NCI-H526 treated with DMSO at 0.1 percent for 48 hours (cell line): ENCODE measurements at regions not wholly inside any gene's neighbourhood (a gene's known extent, or its start where the extent isn't known, plus 50 kb on each side); places are given as distances from the start of the nearest gene placed in this dataset.

Experiments used
- DNase-seq: peaks from one replicate; lab custom pipeline; 2025; lab: John Stamatoyannopoulos, UW

DNA sequence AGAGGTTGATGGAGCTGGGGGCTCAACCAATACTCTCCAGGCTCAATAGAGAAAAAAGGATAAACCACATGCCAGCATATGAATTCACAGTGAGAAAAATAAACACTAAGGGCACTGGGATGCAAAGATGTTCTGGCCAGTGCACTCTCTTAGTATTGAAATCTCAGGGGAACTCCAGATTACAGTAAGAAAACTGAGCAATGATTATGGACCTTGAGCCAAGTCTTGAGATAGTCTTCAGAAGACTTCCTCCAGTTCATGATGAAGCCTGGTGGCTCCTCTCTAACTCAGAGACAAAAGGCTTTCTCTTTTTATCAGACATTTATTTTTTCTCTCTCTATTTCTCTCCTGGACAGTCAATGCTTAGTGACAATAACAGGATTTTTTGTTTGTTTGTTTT lies 139.8 kb upstream of the SPEF2 start:
- DNase-seq = no peak

DNA sequence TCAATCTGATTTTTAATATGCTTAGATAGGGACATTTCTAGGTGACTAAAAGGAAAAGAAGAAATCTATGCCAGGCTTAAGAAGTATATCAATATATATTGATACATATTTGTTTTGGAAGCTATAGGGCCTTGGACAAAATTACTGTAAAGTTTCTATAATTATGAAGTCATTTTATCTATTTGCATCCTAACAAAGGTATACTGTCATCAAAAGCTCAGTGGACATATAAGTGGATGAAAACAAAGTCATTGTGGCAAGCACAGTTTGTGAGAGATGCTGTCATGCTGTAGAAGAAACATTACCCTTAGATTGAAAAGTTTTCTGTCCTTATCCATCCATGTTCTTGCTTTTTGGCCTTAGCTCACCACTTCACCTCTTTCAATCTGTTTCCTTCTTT lies 140.3 kb upstream of the SPEF2 start:
- DNase-seq = no peak

DNA sequence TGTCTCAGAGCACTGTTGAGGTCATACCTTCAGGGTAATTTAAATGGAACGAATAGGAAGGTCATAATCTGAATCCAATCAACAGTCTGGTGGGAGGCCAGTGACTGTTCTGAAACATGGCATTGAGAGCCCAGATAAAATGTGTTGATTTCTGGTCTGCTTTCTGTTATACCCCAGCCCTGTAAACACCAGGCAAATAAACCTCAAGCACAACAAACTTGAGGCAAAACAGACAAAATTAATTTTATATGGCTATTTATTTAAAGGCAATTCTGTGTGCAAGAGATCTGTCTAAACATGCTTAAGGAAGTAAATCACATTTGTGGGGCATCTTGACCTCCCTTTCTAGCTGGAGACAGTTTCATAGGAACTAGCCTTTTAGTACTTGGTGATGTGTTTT lies 140.9 kb upstream of the SPEF2 start:
- DNase-seq = no peak

DNA sequence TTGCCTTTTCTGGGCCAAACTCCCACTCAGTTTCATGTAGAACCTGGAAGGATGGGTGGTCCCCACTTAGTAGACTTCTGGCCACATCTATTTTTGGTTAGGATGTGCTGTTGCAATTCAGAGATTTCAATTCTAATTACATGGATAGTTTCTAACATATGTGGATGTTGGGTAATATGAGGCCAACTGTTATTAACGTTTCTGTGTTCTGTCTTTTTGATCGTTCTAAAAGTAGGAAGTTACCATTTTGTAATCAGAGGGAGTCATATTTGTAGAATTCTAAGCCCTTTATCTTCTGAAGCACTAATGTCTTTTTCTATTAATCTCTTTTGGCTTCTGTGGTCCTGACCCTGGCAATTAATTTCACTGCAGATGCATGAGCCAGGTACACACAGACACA lies 141.6 kb upstream of the SPEF2 start:
- no peak for DNase-seq

DNA sequence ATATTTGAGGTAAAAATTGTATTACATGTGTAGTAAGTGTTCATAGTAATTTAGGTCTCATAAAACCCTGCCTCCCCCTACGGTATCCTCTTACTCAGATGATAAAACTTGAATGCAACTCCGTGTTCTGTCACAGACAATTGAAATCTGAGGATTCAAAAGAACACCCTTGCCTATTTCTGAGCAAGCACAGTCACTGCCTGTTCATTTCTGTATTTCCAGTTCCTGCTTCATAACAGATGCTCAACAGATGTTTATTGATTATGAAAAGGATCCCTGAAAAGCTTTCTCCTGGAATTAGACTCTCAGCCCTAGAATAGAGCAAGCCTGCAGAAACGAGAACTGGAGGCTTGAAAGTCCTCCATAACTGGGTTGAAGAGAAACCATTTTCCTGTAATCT lies 144.1 kb upstream of the SPEF2 start:
- DNase-seq = no peak

DNA sequence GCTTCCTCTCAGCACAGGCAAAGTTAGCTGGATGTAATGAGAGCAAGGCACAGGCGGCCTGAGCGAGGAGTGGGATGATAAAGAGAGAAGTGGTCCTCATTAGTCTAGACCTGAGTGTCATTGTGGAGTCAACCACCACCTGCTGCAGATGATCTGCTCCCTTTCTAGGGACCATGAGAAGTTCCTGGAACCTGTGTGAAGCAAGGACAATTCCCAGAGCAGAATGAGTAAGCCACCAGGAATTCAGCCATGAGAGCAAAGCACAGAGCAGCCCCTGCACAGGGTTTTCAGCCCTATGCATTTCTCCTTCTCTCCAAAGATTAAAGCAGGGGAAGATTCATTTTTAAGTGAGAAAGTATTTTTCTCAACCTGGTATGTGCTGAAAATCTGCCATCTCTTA lies 146.8 kb upstream of the SPEF2 start:
- DNase-seq = no peak

DNA sequence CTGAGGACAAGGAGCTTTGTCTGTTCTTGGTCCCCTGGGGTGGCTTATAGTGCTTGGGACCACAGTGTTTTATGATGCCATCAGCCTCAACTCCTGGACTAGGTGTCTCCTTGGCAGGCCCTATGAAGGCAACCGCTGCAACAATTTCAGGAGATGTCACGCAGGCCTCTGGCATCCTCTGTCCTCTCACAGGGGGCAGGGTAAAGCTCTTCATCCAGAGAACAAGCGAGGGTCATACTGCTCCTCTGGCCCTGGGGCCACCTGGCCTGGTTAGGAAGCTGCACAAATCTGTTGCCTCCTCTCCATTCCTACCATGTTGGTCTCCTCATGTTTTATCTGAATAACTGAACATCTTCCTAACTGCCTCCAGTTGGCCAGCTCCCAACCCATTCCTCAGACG lies 148.9 kb upstream of the SPEF2 start:
- no peak for DNase-seq

DNA sequence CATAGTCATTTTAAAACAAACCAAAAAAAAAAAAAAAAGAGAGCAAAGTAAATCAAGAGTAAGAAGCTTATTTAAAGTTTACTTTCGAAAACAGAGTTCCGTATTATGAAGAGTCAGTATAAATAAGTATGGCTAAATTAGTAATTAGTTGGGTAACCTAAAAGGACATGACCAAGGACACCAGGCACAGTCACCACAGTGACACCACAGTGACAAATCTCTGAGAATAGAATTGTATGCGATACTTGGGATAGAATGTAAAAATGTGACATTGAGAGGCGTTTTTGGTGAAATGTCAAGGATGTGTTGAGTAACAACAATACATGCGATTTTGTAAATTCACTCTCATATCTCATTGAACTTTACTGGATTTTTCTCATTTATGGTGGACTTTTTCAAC lies 150.9 kb upstream of the SPEF2 start:
- no peak for DNase-seq

DNA sequence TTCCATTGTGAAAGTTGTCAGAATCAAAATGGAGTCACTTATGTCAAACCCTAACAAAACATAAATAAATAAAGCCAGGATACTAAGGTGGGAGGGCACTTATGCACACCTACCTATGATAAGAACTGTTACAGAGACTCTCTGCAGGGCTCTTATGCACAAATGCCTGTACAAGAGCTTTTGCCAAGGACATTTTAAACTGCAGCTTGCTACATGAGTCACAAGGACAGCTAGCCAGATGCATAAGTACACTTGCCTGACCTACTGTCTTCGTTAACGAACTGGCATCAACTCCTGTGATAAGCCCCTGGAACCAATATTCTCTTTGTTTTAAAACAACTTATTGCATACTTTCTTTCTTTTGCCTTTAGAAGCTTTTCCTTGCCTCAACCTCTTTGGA lies 152.9 kb upstream of the SPEF2 start:
- no peak for DNase-seq

DNA sequence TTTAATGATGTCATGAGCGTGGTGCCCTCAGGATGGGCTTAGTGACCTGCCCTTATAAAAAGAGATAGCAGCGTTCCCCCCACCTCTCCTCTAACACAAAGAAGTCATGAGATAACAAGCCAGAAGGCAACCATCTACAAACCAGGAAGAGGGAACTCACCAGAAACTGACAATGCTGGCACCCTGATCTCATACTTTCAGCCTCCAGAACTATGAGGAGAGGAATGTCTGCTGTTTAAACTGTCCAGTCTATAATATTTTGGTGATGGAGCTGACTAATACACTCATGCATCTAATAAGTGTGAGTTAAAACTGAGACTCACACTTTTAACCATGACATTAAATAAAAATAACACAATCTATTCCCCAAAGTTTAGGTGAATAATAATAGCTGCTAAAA lies 156.1 kb upstream of the SPEF2 start:
- DNase-seq = no peak

DNA sequence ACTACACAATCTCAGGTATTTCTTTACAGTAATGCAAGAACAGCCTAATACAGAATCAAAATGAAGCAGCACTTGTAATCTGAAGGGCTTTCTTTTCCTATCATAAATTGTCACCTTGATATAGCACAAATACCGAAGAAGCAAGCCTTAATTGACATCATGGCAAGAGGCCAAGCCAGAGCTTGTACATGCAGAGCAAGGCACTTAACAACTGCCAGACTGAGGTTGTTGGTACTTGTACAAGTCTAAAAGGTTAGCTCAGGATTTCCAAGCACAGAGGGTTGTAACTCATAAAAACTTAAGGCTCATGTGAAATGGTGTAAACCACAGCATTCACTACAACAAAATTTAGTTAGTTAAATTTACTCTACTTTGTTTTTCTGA lies 158.8 kb upstream of the SPEF2 start:
- no peak for DNase-seq

DNA sequence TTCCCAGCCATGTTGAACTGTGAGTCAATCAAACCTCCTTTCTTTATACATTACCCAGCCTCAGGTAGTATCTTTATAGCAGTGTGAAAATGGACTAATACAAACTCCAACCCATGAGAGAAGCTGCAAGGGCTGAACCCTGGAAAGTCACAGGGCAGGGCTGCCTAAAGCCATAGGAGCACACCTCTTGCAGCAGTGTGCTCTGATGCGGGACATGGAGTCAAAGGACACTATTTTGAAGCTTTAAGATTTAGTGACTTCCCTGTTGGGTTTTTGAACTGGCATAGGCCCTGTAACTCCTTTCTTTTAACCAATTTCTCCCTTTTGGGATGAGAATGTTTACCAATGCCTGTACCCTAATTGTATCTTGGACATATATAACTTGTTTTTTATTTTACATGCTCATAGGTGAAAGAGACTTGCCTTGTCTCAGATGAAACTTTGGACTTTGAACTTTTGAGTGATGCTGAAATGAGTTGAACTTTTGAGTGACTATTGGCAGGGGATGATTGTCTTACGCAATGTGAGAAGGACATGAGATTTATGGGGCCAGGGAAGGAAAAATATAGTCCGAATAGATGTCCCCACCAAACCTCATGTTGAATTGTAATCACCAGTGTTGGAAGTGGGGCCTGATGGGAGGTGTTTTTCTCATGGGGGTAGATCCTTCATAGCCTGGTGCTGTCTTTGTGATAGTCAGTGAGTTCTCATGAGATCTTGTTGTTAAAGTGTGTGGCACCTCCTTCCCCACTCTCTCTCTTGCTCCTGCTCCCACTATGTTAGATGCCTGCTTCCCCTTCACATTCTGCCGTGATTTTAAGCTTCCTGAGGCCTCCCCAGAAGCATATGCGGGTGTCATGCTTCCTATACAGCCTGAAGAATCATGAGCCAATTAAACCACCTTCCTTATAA lies 159.5 kb upstream of the SPEF2 start:
- DNase-seq = no peak

DNA sequence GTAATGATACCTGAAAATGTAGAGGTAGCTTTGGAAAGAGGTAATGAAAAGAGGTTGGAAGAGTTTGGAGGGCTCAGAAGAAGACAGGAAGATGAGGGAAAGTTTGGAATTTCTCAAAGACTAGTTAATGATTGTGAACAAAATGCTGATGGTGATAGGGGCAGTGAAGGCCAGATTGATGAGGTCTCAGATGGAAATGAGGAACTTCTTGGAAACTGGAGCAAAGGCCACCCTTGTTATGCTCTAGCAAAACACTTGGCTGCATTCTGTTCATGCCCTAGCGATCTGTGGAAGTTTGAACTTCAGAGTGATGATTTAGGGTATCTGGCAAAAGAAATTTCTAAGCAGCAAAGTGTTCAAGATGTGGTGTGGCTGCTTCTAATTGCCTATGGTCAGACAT lies 161.2 kb upstream of the SPEF2 start:
- no peak for DNase-seq

DNA sequence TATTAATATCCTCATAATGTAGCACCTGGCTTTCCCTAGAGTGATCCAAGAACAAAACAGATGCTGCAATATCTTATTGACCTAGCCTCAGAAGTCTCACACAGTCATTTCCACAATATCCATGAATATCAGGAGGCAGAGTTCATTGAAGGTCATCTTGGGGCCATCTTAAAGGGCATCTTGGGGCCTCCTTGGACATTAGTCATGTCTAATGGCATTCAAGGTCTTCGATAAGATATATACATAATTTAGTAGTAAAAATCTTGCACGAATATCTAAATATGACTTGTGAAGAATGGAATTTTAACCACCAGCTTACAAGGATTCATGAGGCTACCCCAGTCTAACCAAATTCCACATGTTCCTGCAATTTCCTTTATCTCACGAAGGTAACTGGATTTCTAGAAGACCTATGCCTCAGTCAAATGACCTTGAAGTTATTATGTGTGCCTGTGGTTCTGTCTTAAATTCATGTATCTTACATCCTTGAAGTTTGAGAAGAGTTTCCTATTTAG lies 163.6 kb upstream of the SPEF2 start:
- no peak for DNase-seq

DNA sequence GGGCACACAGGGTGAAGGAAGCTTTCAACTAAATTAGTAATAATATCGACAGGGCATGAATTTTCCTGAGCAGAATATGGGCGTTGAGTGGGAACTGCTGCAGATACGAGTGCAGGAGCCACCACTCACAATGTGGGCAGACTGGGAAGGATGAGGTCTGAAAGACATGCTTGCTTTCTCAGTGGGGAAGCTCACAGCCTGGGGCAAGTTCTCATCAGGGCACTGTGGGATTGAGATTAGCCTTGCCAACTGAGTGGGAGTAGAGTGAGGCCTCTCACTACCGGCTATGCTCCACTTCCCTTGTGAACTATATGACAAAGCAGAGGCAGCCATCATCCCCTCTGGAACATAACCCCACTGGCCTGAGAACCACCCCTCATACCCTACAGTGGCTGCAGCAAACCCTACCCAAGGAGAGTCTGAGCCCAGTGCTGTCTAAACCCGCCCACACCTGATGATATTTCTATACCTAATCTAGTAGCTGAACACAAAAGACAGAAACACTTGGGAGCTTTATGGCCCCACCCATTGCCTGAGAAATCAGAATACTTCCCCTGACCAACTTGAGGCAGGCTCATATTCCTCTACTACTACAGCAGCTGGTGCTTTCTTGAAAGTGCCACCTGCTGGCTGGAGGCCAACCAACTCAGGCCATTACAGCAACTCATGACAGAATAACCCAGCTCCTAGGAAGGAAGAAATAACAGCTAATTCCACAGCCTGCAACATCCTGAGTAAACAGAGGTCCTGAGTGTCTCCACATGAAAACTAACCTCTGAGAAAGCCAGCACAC lies 173.7 kb upstream of the SPEF2 start:
- DNase-seq = no peak

DNA sequence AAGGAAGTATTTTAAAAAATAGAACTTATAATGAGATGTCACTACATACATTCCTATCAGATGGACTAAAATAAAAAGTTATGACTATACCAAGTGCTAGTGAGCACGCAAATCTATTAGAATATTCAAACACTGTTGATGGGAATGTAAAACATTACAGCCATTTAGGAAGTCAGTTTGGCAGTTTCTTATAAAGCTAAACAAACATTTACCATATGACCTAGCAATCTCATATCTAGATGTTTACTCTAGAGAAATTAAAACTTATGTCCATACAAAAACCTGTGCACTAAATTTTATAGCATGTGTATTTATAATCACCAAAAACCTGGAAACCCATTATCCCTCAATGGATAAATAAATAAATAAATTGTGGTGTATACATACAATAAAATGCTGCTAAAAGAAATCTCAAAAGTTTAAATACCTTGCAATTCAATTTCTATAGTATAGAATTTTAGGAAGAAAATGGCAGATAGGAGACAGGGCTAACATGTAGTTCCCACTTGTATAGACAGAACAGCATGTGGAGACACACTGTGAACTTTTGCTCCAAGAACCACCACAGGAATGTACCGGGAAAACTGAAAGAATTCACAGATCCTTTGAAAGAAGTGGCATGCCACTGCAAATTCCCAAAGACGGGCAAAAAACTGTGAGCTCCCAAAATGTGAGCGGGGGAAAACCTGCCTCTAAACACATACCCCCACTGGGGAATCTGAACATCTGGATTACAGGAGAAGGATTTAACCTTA lies 174.6 kb upstream of the SPEF2 start:
- no peak for DNase-seq

DNA sequence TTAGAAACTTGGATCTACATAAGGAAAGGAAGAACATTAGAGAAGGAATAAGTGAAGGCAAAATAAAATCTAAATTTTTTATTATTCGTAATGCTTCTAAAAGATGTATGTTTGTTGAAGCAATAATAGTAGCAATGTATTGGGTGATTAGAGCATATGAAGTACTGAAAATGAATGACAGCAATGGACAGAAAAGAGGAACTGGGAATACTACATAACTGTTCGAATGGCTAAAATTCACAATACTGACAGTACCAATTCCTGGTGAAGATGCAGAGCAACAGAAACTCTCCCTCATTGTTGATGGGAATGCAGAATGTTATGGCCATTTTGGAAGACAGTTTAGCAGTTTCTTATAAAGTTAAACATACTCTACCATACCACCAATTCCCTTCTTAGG lies 177.3 kb upstream of the SPEF2 start:
- DNase-seq = no peak

DNA sequence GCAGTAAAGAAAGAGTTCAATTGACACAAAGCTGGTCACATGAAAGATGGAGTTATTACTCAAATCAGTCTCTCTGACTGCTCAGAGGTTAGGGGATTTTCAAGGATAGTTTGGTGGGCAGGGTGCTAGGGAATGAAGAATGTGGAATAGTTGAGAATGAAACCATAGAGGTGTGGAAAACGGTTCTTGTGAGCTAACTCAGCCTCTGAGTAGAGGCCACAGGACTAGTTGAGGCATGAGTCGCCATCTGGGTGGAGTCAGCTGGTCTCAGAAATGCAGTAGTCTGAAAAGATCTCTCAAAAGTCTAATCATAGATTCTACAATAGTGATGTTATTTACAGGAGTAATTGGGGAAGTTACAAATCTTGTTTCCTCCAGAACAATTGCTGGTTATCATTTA lies 178.9 kb upstream of the SPEF2 start:
- DNase-seq = no peak

DNA sequence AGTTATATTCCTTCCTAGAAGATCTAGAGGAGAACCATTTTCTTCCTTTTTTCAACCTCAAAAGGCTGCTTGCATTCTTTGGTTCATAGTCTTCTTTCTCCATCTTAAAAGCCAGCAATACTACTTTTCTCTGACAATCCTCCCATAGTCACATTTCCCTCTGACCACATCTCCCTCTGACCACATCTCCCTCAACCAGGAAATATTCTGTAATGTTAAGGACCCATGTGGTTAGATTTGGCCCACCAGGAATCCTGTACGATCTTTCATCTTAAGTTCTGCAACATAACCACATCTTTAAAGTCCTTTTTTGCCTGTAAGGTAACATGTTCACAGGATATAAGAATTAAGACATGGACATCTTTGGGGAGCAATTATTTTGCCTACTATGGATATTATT lies 179.4 kb upstream of the SPEF2 start:
- DNase-seq = no peak

DNA sequence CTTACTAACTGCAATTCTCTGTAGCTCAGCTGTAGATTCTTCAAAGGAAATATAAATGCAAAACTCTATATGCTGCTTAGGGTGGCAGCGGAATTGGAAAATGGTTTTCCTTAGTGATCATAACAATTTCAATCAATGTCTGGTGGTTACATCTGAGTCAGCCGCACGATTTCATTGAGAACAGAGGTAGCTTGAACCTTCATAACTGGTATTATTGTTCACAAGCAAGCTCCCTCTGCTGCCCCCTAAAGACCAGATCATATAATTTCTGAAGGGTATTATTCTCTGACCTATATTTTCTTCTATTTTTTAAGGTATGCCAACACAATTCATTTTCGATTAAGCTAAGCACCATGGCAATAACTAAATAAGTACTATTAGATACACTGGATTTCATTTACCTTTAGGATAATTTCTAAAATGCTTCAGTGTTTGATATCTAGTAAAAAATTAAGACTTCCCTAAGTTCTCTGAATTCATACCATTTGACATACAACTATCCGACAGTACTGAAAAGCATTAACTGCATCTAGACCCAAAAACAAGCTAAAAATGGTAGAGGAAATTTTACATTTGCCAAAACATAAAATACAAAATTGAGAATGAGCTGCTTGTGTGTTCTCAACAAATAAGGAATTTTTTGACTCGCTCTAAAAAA lies 181.1 kb upstream of the SPEF2 start:
- DNase-seq = peak; percentile 34

DNA sequence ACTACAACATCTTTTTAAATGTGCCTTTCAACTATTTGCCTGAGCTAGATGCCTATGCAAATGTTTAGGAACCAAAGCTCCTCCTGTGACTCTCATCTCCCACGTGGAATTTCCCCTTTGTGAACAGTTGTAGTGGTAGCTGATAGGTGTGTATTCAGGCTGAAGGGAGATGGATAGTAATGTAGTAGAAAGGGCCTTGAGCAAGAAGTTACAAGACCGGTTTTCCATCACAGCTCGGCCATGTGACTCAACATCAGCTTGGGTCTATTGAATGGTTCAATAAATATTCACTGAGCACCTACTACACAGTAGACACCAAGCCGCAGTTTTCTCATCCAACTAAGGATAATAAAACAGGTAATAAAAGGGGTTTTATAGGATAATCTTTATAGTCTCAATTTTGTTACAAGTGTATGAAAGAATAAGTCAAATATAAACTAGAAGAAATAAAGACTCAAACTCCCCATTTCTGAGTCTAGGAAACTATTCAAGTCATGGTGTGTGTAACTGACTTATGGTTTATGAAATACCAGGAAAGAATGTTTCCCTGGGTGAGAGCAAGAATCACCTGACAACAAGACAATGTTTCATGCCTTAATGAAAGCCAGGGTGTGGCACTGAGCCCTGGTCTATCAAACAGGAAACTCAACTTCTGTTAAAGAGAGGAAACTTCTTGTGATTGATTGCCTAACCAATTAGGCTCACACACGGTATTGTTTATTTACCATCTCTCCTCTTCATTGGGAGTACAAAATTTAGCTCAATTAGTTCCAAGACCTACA lies 187.1 kb upstream of the SPEF2 start:
- DNase-seq = peak; percentile 34
